ENCODE measurements at regions not wholly inside any gene's neighbourhood (a gene's known extent, or its start where the extent isn't known, plus 50 kb on each side); places are given as distances from the start of the nearest gene placed in this dataset.

DNA sequence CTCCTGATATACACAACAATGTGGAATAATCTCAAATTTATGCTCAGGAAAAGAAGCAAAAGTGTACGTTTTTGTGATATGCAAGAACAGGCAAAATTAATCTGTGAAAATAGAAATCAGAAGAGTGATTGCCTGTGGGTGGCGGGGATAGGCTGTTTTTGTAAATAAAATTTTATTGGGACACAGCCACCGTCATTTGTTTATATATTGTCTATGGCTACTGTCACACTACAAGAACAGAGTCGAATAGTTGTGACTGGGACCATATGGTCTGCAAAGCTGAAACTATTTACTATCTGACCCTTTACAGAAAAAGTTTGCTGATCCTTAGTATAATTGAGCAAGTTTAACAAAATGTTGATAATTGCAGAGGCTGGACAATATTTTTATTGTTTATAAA lies 269.5 kb upstream of the HTR2A start:
- H3K27ac ChIP-seq = no peak overlapping the region
- DNase-seq = no peak
- in situ Hi-C loops (cut with HindIII; ENCODE audit: low pct_ligation_motif_present, low sequenced_read_pairs) = no loop called here
- TF ChIP-seq, protein P1, sequence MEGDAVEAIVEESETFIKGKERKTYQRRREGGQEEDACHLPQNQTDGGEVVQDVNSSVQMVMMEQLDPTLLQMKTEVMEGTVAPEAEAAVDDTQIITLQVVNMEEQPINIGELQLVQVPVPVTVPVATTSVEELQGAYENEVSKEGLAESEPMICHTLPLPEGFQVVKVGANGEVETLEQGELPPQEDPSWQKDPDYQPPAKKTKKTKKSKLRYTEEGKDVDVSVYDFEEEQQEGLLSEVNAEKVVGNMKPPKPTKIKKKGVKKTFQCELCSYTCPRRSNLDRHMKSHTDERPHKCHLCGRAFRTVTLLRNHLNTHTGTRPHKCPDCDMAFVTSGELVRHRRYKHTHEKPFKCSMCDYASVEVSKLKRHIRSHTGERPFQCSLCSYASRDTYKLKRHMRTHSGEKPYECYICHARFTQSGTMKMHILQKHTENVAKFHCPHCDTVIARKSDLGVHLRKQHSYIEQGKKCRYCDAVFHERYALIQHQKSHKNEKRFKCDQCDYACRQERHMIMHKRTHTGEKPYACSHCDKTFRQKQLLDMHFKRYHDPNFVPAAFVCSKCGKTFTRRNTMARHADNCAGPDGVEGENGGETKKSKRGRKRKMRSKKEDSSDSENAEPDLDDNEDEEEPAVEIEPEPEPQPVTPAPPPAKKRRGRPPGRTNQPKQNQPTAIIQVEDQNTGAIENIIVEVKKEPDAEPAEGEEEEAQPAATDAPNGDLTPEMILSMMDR (IDR thresholded peaks at IDR 0.05; ENCODE audit: low read depth, low read length, missing control alignments) = no peak
- H3K36me3 ChIP-seq (replicated peaks) = no peaks in the 10 kb centered on the region
- no peaks in the 10 kb centered on the region for H3K27me3 ChIP-seq (replicated peaks)
- H3K4me3 ChIP-seq (ENCODE audit: low read depth, low read length) = no peak overlapping the region

DNA sequence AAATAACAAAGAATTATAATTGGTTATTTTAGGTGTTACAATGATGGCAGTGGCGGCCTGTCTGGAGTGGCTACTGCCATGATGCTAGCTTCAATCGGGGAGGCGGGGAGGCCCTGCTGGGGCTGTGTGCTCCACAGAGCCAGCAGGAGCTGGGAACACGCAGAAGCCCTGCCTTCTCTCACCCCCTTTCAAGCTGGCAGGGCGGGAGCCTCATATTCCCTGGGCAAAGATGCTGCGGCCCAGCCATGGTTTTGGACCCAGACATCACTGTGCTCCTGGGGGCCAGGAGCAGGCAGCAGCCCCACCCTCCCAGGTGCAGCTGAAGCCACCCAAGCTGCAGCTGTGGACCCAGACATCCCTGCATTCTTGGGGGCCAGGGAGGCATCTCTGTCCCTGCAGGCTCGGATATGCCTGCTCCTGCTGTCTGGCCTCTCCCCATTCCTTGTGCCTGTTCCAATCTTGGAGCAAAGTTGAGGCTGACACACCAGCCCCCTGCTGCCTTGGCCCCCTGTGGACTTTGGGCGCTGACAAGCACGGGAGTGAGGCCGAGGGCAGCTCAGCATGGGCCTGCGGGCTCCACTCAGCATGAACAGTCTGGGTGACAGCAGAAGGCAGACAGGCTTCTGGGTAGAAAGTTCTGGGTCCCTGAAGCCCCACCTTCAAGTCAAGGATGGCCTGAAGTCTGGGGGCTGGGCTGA lies 263.1 kb upstream of the HTR2A start:
- no peak overlapping the region for H3K27ac ChIP-seq
- DNase-seq = no peak
- no peaks in the 10 kb centered on the region for H3K27me3 ChIP-seq (replicated peaks)
- in situ Hi-C loops (cut with HindIII; ENCODE audit: low pct_ligation_motif_present, low sequenced_read_pairs) = no loop called here
- H3K36me3 ChIP-seq (replicated peaks) = no peaks in the 10 kb centered on the region
- TF ChIP-seq, protein P1 (IDR thresholded peaks at IDR 0.05; ENCODE audit: low read depth, low read length, missing control alignments) = no peak
- no peak overlapping the region for H3K4me3 ChIP-seq (ENCODE audit: low read depth, low read length)

DNA sequence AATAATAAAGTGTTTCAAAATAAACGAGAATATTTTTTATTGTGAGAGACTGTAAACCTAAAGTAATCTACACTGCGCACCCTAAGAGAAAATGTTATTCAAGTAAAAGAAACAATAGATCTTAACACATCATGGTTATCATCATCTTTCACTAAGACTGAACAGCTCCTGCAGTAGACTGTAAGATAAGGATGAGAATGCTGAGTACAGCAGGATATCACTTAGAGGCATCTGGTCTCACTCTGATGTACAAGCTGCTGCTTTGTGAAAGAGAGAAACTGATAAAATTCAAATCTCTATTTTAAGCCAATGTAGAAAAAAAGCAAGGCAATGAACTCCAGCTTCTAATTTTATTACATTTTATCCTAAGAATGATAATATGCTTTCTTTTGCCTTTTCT lies 261.7 kb upstream of the HTR2A start:
- no peaks in the 10 kb centered on the region for H3K27me3 ChIP-seq (replicated peaks)
- DNase-seq = no peak
- no peak overlapping the region for H3K4me3 ChIP-seq (ENCODE audit: low read depth, low read length)
- H3K27ac ChIP-seq = no peak overlapping the region
- no peaks in the 10 kb centered on the region for H3K36me3 ChIP-seq (replicated peaks)
- in situ Hi-C loops (cut with HindIII; ENCODE audit: low pct_ligation_motif_present, low sequenced_read_pairs) = no loop called here
- TF ChIP-seq, protein P1 (IDR thresholded peaks at IDR 0.05; ENCODE audit: low read depth, low read length, missing control alignments) = no peak

DNA sequence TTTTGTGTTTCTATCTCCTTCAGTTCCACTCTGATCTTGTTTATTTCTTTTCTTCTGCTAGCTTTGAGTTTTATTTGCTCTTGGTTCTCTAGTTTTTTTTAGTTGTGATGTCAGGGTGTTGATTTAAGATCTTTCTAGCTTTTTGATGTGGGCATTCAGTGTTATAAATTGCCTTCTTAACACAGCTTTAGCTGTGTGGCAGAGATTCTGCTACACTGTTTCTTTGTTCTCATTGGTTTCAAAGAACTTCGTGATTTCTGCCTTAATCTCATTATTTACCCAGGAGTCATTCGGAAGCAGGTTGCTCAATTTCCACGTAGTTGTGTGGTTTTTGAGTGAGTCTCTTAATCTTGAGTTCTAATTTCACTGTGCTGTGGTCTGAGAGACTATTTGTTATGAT lies 251.7 kb upstream of the HTR2A start:
- no peaks in the 10 kb centered on the region for H3K36me3 ChIP-seq (replicated peaks)
- no peaks in the 10 kb centered on the region for H3K27me3 ChIP-seq (replicated peaks)
- H3K4me3 ChIP-seq (ENCODE audit: low read depth, low read length) = no peak overlapping the region
- no peak overlapping the region for H3K27ac ChIP-seq
- in situ Hi-C loops (cut with HindIII; ENCODE audit: low pct_ligation_motif_present, low sequenced_read_pairs) = no loop called here
- DNase-seq = no peak
- TF ChIP-seq, protein P1 (IDR thresholded peaks at IDR 0.05; ENCODE audit: low read depth, low read length, missing control alignments) = no peak

DNA sequence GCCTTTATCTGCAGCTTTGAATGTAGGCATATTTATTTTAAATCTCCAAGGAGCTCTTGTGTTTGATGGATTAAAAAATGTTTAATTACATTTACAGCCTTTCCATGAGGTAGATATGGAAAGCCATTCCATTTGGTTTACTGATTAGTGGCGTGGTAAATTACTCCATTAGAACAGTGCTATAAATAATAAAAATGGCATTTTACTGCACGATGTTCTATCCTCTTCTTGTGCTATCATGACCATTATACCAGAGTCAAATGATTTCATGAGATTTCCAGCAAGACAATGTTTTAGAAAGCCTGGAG lies 250.9 kb upstream of the HTR2A start:
- in situ Hi-C loops (cut with HindIII; ENCODE audit: low pct_ligation_motif_present, low sequenced_read_pairs) = no loop called here
- no peak for DNase-seq
- Histone ChIP-seq H3K27ac (no peak overlapping the region), H3K36me3 (replicated peaks) (no peaks in the 10 kb centered on the region), H3K4me3 (ENCODE audit: low read depth, low read length) (no peak overlapping the region), H3K27me3 (replicated peaks) (no peaks in the 10 kb centered on the region)
- TF ChIP-seq, protein P1 (IDR thresholded peaks at IDR 0.05; ENCODE audit: low read depth, low read length, missing control alignments) = no peak
